ENCODE measurements at regions not wholly inside any gene's neighbourhood (a gene's known extent, or its start where the extent isn't known, plus 50 kb on each side); places are given as distances from the start of the nearest gene placed in this dataset.

DNA sequence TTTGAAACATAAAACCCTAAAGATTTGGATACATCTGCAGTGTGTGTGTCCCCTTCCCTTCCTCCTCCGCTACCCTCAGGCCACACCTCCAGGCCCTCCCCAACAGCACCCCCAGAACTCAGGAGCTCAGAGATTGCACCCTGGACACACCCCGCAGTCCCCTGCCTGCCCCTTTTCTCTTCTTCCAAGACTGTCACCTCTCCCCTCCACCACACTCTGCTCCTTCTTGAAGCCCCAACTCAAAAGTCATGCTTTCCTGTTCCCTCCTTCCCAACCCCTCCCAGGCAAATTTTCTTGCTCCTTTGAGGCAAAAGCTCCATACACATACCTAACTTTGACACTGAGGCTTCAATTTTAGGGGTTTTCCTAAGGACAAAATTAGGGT is 285.7 kb upstream of the STT3B start:
- no peak overlapping the region for H3K4me3 ChIP-seq
- H3K27me3 ChIP-seq = no peaks in the 10 kb centered on the region
- WGBS, 3 donors = 94 to 96% (median 96%) methylated on average over 2 of the region's 2 CpGs
- H3K27ac ChIP-seq = no peak overlapping the region
- H3K36me3 ChIP-seq = no peaks in the 10 kb centered on the region
- H3K9me3 ChIP-seq = no peaks in the 10 kb centered on the region
- no peak for DNase-seq
- intact Hi-C loops (cut with DNase I) = no loop called here
- TF ChIP-seq POLR2A (IDR thresholded peaks at IDR 0.05) = no peak
- TF ChIP-seq, protein P1, sequence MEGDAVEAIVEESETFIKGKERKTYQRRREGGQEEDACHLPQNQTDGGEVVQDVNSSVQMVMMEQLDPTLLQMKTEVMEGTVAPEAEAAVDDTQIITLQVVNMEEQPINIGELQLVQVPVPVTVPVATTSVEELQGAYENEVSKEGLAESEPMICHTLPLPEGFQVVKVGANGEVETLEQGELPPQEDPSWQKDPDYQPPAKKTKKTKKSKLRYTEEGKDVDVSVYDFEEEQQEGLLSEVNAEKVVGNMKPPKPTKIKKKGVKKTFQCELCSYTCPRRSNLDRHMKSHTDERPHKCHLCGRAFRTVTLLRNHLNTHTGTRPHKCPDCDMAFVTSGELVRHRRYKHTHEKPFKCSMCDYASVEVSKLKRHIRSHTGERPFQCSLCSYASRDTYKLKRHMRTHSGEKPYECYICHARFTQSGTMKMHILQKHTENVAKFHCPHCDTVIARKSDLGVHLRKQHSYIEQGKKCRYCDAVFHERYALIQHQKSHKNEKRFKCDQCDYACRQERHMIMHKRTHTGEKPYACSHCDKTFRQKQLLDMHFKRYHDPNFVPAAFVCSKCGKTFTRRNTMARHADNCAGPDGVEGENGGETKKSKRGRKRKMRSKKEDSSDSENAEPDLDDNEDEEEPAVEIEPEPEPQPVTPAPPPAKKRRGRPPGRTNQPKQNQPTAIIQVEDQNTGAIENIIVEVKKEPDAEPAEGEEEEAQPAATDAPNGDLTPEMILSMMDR (IDR thresholded peaks at IDR 0.05) = no peak
- TF ChIP-seq EP300 (IDR thresholded peaks at IDR 0.05) = no peak
- no peaks in the 10 kb centered on the region for H3K4me1 ChIP-seq (ENCODE audit: insufficient read depth)

DNA sequence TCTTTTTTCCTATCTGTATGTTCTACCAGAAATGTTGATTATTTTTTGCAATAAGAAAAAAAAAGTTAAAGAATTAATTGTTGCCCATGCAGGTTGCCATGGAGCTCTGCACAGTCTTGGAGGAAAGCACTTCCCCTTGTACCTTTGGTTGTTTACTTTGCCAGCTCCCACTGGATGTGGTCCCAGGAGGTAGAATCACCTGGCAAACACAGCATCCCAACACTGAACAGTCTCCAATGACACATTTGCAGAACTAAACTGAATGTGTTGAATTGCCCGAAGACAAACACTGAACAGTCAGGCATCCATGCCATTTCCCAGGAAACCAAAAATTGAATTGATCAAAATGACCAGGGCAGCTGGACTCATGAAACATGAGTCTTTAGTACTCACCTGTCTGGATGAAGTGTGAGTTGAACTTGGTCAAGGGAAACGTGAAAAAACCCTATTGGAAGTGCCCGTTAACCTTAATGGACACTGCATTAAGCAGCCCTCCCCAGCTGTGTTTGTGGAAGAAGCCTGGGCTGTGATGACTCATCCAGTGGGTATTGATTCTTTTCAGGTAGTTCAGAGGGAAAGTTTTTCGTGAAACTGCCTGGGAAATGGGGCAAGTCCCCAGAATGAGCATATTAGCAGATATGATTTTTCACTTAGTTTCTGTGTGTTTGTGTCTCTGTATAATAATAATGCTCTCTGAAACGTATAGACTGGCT is 284.7 kb upstream of the STT3B start:
- Histone ChIP-seq H3K4me1 (ENCODE audit: insufficient read depth) (no peaks in the 10 kb centered on the region), H3K27me3 (no peaks in the 10 kb centered on the region), H3K27ac (no peak overlapping the region), H3K9me3 (no peaks in the 10 kb centered on the region), H3K4me3 (no peak overlapping the region), H3K36me3 (no peaks in the 10 kb centered on the region)
- intact Hi-C loops (cut with DNase I) = no loop called here
- no peak for DNase-seq
- WGBS, 3 donors = 82 to 87% (median 85%) methylated on average over 5 of the region's 5 CpGs
- no peak for TF ChIP-seq POLR2A (IDR thresholded peaks at IDR 0.05)
- TF ChIP-seq EP300 (IDR thresholded peaks at IDR 0.05) = no peak
- TF ChIP-seq, protein P1 (IDR thresholded peaks at IDR 0.05) = no peak

DNA sequence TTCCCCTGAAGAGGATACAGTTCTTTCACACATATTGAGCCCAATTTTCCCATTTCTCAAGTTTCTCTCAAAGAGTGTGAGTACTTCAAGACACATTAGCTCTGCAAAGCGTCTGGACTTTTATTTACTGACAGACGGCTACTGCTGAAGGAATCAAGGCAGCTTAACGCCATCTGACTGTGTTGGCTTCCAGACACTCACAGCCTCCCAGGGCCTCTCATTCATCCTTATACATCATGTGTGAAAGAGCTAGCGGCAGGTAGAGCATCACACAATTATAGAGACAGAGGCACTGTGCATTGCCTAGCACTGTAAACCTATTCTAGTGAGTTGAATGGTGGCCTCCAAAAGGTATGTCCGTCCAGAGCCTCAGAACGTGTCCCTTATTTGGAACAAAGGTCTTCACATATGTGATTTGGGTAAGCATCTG is 284.1 kb upstream of the STT3B start:
- 93 to 96% (median 95%) methylated on average over 6 of the region's 6 CpGs for WGBS, 3 donors
- no peak for DNase-seq
- TF ChIP-seq EP300 (IDR thresholded peaks at IDR 0.05) (no peak), POLR2A (IDR thresholded peaks at IDR 0.05) (no peak)
- TF ChIP-seq, protein P1 (IDR thresholded peaks at IDR 0.05) = no peak
- Histone ChIP-seq H3K9me3 (no peaks in the 10 kb centered on the region), H3K27me3 (no peaks in the 10 kb centered on the region), H3K36me3 (no peaks in the 10 kb centered on the region), H3K27ac (no peak overlapping the region), H3K4me3 (no peak overlapping the region), H3K4me1 (ENCODE audit: insufficient read depth) (no peaks in the 10 kb centered on the region)
- intact Hi-C loops (cut with DNase I) = no loop called here

DNA sequence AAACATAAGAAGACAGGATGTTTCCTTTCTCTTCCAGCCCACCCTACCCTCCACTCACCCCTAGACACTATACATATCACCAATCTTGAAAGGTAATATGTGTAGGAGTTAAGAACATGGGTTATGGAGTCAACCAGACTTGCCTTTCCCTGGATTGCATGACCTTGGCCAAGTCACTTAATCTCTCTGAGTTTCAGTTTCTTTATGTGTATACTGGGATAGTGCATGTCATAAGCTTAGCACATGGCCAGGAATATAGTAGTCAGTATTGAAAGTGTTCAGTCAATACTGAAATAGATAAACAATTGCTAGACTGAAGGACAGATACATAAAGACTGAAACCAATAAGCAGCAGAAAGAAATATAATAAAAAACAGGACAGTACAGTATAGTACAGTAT is 283.2 kb upstream of the STT3B start:
- Histone ChIP-seq H3K4me3 (no peak overlapping the region), H3K36me3 (no peaks in the 10 kb centered on the region), H3K9me3 (no peaks in the 10 kb centered on the region), H3K27ac (no peak overlapping the region), H3K27me3 (no peaks in the 10 kb centered on the region), H3K4me1 (ENCODE audit: insufficient read depth) (no peaks in the 10 kb centered on the region)
- no peak for DNase-seq
- no peak for TF ChIP-seq POLR2A (IDR thresholded peaks at IDR 0.05)
- TF ChIP-seq EP300 (IDR thresholded peaks at IDR 0.05) = no peak
- TF ChIP-seq, protein P1 (IDR thresholded peaks at IDR 0.05) = no peak
- intact Hi-C loops (cut with DNase I) = no loop called here
